ENCODE measurements at regions not wholly inside any gene's neighbourhood (a gene's known extent, or its start where the extent isn't known, plus 50 kb on each side); places are given as distances from the start of the nearest gene placed in this dataset.

DNA sequence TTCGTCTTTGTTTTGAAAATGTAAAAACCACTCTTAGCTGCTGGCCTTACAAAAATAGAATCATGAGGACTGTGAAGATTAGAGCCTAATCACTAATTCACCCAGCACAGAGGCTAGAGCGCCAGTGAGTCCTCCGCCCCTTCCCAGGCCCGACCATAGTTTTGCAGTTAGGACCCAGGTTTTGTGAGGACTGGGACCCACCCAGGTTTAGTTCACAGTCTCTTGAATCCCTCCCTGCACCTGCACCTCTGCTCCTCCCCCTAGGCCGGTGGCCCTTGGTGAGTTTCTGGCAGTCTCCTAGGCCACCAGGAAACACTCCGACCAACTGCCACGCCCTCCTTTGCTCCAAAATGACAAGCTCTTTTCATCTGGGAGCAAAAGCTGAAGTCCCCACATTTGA lies 136.0 kb upstream of the CCDC54 start:
- FAIRE-seq = no peak

- FAIRE-seq = no peak
These were observed 134.7 kb upstream of the CCDC54 start for GRCh38 chr3:107242579-107242978.

GRCh38 chr3:107247116-107247515 lies 130.1 kb upstream of the CCDC54 start:
- FAIRE-seq = no peak

GRCh38 chr3:107249132-107249531 lies 128.1 kb upstream of the CCDC54 start:
- no peak for FAIRE-seq

GRCh38 chr3:107250221-107250620 lies 127.0 kb upstream of the CCDC54 start:
- no peak for FAIRE-seq

- FAIRE-seq = no peak
These were observed 125.4 kb upstream of the CCDC54 start for GRCh38 chr3:107251819-107252218.

DNA sequence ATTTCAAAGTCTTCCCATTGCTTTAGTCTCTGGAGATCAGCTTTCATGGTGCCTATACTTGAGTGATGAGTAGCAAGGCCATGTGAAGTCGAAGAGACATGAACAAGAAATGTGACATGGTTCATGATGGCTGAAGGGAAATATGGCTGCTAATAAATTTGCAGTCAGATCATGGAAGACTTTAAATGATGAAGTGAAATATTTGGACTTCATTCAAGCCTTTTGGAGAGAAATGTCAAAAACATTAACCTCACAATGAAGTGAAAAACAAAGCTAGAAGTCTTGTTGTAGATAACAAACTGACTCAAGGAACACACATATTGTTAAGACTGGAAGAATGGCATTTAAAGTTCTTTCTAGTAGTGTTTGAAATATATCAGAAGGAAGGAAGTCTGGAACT lies 120.3 kb upstream of the CCDC54 start:
- no peak for FAIRE-seq

DNA sequence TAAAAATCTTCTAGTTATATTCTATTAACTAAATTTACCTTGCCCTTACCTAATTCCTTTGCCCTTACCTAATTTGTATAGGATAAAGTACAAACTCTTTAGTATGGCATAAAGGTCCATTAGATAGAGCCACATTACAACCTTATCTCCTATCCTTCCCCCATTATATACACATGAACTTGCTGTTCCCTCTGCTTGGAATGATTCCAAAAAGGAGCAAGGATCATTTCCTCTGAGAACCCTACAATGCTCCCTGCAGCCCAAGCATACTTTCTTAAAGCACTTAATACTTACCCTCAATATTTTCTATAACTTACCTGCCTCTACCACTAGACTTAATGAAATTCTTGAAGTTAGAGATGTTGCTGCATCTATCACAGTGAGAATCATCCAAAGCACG lies 118.9 kb upstream of the CCDC54 start:
- no peak for FAIRE-seq

DNA sequence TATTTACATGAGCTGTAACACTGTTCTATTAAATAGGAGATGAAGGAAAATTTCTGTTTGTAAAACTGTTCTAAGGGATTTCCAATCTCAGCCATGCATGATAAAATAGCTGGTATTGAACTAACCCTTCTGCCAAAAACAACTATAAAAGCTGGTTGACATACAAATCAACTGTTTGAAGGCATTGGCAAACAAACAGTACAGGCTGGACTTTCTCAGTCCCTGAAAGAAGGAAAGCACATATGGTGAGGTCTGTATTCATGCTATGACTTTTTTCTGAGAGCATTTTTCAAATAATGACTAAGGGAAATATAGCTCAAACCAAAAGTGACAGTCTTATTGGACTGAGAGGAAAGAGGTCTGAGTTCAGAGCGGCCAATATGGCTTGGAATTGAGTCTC lies 117.0 kb upstream of the CCDC54 start:
- no peak for FAIRE-seq

DNA sequence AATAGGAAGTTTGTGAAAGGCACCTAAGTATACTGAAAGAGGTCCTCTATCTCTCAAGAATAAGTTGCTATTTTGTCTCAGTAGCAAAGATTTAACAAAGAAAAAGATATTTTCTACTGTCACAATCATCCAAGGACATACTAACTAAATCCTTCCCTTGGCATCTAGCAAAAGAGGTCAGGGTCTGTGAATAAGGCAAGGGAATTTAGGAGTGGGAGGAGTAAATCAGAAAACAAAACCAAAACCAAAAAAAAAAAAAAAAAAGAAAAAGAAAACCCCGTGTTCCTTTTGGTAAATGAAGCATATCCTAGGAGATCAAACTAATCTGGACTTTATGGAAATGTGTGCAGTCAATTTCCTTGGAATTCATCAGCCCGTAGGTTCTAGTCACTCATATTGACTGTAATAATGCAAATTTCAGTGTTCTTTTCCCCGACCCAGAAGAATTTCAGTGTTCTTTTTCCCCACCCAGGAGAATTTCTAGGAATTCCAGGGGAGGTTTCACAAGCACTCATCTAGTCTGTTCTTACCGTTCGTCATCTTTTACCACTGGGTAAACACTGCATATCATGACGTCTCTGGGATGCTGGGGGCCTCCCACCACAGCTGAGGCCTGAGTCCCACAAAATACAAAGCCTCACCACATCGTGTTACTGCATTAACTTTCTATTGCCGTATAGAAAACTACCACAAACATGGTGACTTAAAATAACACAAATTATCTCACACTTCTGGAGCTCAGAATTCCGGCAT lies 113.8 kb upstream of the CCDC54 start:
- no peak for FAIRE-seq

DNA sequence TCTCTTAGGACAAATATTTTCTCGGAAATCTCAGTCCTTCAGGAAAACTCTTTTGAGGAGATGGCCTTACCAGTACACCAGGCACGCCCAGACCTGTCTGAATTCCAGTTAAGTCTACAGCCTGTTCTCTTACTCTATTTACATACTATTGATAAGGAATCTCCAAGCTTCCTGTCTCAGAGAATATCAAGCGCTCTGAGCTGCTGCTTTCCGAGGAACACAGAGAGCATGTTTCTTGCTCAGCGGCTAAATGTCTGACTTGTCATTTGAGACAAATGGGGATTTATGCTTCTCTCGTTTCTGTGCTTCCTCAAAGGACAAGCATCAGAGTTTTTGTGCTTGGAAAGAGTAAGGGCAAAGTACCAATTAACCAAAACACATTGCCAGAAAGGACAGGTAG lies 112.4 kb upstream of the CCDC54 start:
- no peak for FAIRE-seq

- FAIRE-seq = no peak
These were observed 111.7 kb upstream of the CCDC54 start for GRCh38 chr3:107265526-107265925.

GRCh38 chr3:107268469-107268868 lies 108.8 kb upstream of the CCDC54 start:
- FAIRE-seq = no peak

- FAIRE-seq = no peak
These were observed 108.1 kb upstream of the CCDC54 start for GRCh38 chr3:107269136-107269535.

DNA sequence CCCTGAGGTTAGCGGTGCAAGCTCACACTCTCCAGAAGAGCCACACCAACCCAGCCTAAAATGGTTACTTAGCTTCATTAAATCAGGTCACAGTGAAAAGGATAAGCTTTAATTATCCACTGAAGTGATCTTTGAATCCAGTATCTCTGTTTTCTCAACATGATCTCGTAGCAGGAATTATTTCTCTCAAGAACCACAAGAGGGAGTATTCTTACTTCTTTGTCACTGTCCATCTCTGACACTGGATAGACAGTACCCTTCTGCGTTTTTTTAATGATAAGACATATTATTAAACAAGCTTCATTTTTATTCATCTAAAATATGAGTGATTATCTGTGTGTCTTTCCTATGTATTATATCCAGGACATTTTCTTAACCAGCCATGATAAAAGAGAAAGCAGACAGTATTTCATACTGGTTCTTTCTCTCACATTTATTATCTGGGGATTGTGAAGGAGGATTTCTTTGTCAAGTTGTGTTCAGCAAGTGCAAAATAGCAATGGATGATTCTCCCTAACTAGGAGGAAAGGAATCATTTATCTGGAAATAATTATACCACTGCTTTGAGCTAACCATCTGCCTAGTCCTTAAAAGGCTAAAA lies 105.4 kb upstream of the CCDC54 start:
- FAIRE-seq = no peak

DNA sequence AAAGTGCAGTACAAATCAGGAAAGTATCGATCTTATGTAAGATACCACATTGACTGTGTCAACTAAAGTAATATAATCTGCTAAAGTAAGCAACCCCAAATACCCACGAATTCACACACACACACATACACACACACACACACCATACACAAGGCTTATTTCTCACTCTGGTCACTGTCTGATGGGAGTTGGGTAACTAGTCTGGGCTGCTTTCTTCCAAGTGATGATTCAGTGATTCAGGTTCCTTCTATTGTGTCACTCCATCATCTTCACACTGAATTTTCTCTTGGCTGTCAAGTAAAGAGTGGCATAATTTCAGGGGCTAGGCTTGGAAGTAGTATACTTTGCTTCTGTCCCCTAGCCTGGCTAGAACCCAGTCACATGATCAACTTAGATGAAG lies 104.8 kb upstream of the CCDC54 start:
- no peak for FAIRE-seq

- no peak for FAIRE-seq
These were observed 104.4 kb upstream of the CCDC54 start for GRCh38 chr3:107272885-107273284.

GRCh38 chr3:107273771-107274170 lies 103.5 kb upstream of the CCDC54 start:
- no peak for FAIRE-seq

GRCh38 chr3:107275511-107275910 lies 101.7 kb upstream of the CCDC54 start:
- no peak for FAIRE-seq

DNA sequence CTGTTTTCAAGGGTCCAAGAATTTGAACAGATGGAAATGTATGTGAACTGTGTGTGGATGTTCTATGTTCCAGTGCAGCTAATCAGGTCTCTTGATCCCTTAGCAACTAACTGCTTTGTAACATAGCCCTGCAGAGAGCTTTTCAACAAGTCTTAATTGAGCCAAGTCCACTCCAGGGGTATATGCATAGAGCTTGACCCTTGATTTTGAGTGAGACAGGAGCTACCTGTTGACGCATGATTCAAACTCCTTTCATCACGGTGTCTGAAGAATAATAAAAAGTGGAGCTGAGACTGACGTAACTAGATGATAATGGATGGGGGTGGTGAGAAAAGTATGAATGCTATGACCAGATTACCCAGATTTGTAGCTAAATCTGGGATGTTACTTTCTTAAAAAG lies 93.3 kb upstream of the CCDC54 start:
- no peak for FAIRE-seq

DNA sequence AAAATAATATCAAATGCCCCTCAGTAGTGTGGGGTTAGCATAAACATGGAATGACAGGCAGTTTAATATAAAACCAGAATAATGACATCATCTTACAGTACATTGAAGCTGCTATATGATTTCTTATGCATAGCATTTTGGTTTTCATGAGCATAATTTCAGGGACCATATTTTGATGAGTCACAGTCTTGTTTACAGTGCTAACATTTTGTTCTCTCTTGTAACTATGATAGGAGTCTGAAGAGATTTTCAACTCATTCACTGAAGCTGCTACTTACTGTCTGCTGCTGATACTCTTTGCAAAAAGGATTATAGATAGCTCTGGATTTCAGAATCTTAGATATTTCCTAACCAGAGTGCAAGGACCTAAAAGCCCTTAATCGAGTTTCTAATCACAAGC lies 92.6 kb upstream of the CCDC54 start:
- no peak for FAIRE-seq

DNA sequence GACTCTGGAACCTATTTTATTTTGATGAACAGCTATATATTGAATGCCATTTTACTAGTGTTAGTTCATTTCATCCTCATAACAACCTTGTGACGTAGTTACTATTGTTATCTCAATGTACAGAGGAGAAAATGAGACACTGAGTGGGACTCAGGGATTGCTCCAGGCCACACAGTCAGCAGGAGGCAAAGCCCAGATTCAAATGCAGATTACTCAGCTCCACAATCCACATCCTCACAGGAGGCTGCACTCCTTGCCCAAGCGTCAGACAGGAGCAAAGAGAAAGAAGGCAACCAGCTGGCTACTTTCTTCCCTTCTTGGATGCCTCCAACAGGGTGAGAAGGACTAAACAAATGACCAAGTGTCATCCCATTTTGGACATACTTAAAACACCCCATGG lies 92.0 kb upstream of the CCDC54 start:
- FAIRE-seq = no peak

GRCh38 chr3:107289354-107289753 lies 87.9 kb upstream of the CCDC54 start:
- no peak for FAIRE-seq

- FAIRE-seq = no peak
These were observed 83.1 kb upstream of the CCDC54 start for GRCh38 chr3:107294117-107294516.

DNA sequence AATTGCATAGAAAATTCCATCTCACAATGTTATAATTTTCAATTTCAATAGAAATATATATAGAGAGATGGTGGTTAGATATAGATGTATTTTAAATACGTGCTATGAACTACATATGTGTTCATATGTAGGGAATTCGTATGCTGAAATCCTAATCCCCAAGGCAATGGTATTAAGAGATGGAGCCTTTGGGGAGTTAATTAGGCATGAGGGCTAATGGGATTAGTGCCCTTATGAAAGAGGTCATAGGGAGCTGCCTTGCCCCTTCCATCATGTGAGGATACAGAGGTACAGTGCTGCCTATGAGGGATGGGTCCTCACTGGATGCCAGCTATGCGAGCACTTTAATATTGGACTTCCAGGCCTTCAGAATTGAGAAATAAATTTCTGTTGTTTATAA lies 79.6 kb upstream of the CCDC54 start:
- FAIRE-seq = no peak

All from colon (tissue), 2 donors.